Memory B cell (primary cell): ENCODE measurements at regions not wholly inside any gene's neighbourhood (a gene's known extent, or its start where the extent isn't known, plus 50 kb on each side); places are given as distances from the start of the nearest gene placed in this dataset.
"Not testable (repeated sequence)": the region's sequence is repeated elsewhere in the genome, so short reads cannot be mapped to it uniquely, and the experiment has no call there.

Experiments used
- ATAC-seq: fragments of 150-1000 bp; cut with Tn5 transposase; 2 replicates; pipeline ENCODE4 v1.10.0; 2021; ENCODE audit warnings: low read depth, mild to moderate bottlenecking, moderate library complexity
- DNase-seq, 2 donors: peaks; one replicate each; pipeline ENCODE4 v3.0.0; 2022; ENCODE audit warnings: low spot score in 2 of 2
- H3K27ac Mint-ChIP-seq: one replicate; pipeline ENCODE4 v1.8.0; 2022; ENCODE audit warnings: mild to moderate bottlenecking, moderate library complexity, mixed read lengths
- H3K27me3 Mint-ChIP-seq: one replicate; pipeline ENCODE4 v1.8.0; 2022; ENCODE audit warnings: mixed read lengths
- H3K36me3 Mint-ChIP-seq: one replicate; pipeline ENCODE4 v1.8.0; 2022; ENCODE audit warnings: mild to moderate bottlenecking, mixed read lengths
- H3K4me1 Mint-ChIP-seq: one replicate; pipeline ENCODE4 v1.8.0; 2022; ENCODE audit warnings: mixed read lengths
- H3K4me3 Mint-ChIP-seq: one replicate; pipeline ENCODE4 v1.8.0; 2022; ENCODE audit warnings: mild to moderate bottlenecking, moderate library complexity, mixed read lengths
- H3K9me3 Mint-ChIP-seq: one replicate; pipeline ENCODE4 v1.8.0; 2022; ENCODE audit warnings: mixed read lengths

GRCh38 chr16:85227084-85227945 lies 115.0 kb upstream of the CIBAR2 start:
- DNase-seq = no peak
- no peaks in the 10 kb centered on the region for H3K36me3 Mint-ChIP-seq
- peak overlapping the region; percentile 7 for H3K4me3 Mint-ChIP-seq
- ATAC-seq = no peak
- H3K9me3 Mint-ChIP-seq = peaks cover 6% of the 10 kb centered on the region
- H3K27me3 Mint-ChIP-seq = peaks cover 19% of the 10 kb centered on the region
- no peak overlapping the region for H3K27ac Mint-ChIP-seq
- peaks cover 17% of the 10 kb centered on the region for H3K4me1 Mint-ChIP-seq

- H3K4me1 Mint-ChIP-seq = peaks cover 17% of the 10 kb centered on the region
- no peaks in the 10 kb centered on the region for H3K36me3 Mint-ChIP-seq
- DNase-seq (no peak), ATAC-seq (no peak)
- H3K9me3 Mint-ChIP-seq = peaks cover 6% of the 10 kb centered on the region
- peaks cover 21% of the 10 kb centered on the region for H3K27me3 Mint-ChIP-seq
- H3K27ac Mint-ChIP-seq = no peak overlapping the region
- H3K4me3 Mint-ChIP-seq = no peak overlapping the region
These were observed 115.9 kb upstream of the CIBAR2 start for GRCh38 chr16:85227946-85228862.

GRCh38 chr16:85228970-85229430 lies 116.7 kb upstream of the CIBAR2 start:
- no peak for ATAC-seq
- no peak overlapping the region for H3K27ac Mint-ChIP-seq
- H3K4me1 Mint-ChIP-seq = peaks cover 17% of the 10 kb centered on the region
- H3K36me3 Mint-ChIP-seq = no peaks in the 10 kb centered on the region
- no peak overlapping the region for H3K4me3 Mint-ChIP-seq
- H3K27me3 Mint-ChIP-seq = peaks cover 25% of the 10 kb centered on the region
- no peak for DNase-seq
- peaks cover 6% of the 10 kb centered on the region for H3K9me3 Mint-ChIP-seq

GRCh38 chr16:85229869-85230462 lies 117.7 kb upstream of the CIBAR2 start:
- H3K9me3 Mint-ChIP-seq = peaks cover 6% of the 10 kb centered on the region
- ATAC-seq (no peak), DNase-seq (no peak)
- H3K27ac Mint-ChIP-seq = no peak overlapping the region
- H3K27me3 Mint-ChIP-seq = peaks cover 30% of the 10 kb centered on the region
- no peak overlapping the region for H3K4me3 Mint-ChIP-seq
- peaks cover 17% of the 10 kb centered on the region for H3K4me1 Mint-ChIP-seq
- H3K36me3 Mint-ChIP-seq = no peaks in the 10 kb centered on the region

GRCh38 chr16:85230764-85231383 lies 118.6 kb upstream of the CIBAR2 start:
- not testable (repeated sequence) for H3K27ac Mint-ChIP-seq, DNase-seq, H3K36me3 Mint-ChIP-seq, ATAC-seq, H3K4me3 Mint-ChIP-seq, H3K9me3 Mint-ChIP-seq
- peaks cover 21% of the 10 kb centered on the region for H3K4me1 Mint-ChIP-seq
- H3K27me3 Mint-ChIP-seq = peaks cover 34% of the 10 kb centered on the region

GRCh38 chr16:85231959-85232358 lies 119.7 kb upstream of the CIBAR2 start:
- no peak for ATAC-seq
- Mint-ChIP-seq H3K27ac (no peak overlapping the region), H3K27me3 (peaks cover 36% of the 10 kb centered on the region), H3K4me3 (no peak overlapping the region), H3K36me3 (no peaks in the 10 kb centered on the region), H3K9me3 (peaks cover 6% of the 10 kb centered on the region), H3K4me1 (peaks cover 20% of the 10 kb centered on the region)
- DNase-seq = no peak

GRCh38 chr16:85232369-85233142 lies 120.3 kb upstream of the CIBAR2 start:
- Mint-ChIP-seq H3K27ac (no peak overlapping the region), H3K4me3 (no peak overlapping the region), H3K27me3 (peaks cover 35% of the 10 kb centered on the region), H3K9me3 (peaks cover 6% of the 10 kb centered on the region), H3K4me1 (peaks cover 14% of the 10 kb centered on the region), H3K36me3 (no peaks in the 10 kb centered on the region)
- ATAC-seq (no peak), DNase-seq (no peak)

- H3K4me1 Mint-ChIP-seq = peaks cover 12% of the 10 kb centered on the region
- ATAC-seq (no peak), DNase-seq (no peak)
- peaks cover 36% of the 10 kb centered on the region for H3K27me3 Mint-ChIP-seq
- no peak overlapping the region for H3K27ac Mint-ChIP-seq
- peaks cover 6% of the 10 kb centered on the region for H3K9me3 Mint-ChIP-seq
- no peak overlapping the region for H3K4me3 Mint-ChIP-seq
- H3K36me3 Mint-ChIP-seq = no peaks in the 10 kb centered on the region
These were observed 121.2 kb upstream of the CIBAR2 start for GRCh38 chr16:85233516-85233915.

- no peak for DNase-seq
- H3K4me1 Mint-ChIP-seq = peaks cover 12% of the 10 kb centered on the region
- H3K27ac Mint-ChIP-seq = no peak overlapping the region
- no peak for ATAC-seq
- H3K36me3 Mint-ChIP-seq = no peaks in the 10 kb centered on the region
- H3K9me3 Mint-ChIP-seq = peaks cover 6% of the 10 kb centered on the region
- no peak overlapping the region for H3K4me3 Mint-ChIP-seq
- H3K27me3 Mint-ChIP-seq = peaks cover 38% of the 10 kb centered on the region
These were observed 122.3 kb upstream of the CIBAR2 start for GRCh38 chr16:85234310-85235204.

GRCh38 chr16:85235991-85236817 lies 123.9 kb upstream of the CIBAR2 start:
- H3K36me3 Mint-ChIP-seq = no peaks in the 10 kb centered on the region
- H3K4me1 Mint-ChIP-seq = peaks cover 6% of the 10 kb centered on the region
- ATAC-seq (no peak), DNase-seq (no peak)
- no peak overlapping the region for H3K4me3 Mint-ChIP-seq
- no peaks in the 10 kb centered on the region for H3K9me3 Mint-ChIP-seq
- H3K27me3 Mint-ChIP-seq = peaks cover 33% of the 10 kb centered on the region
- no peak overlapping the region for H3K27ac Mint-ChIP-seq

- no peak for DNase-seq
- Mint-ChIP-seq H3K27me3 (peaks cover 31% of the 10 kb centered on the region), H3K36me3 (no peaks in the 10 kb centered on the region)
These were observed 124.5 kb upstream of the CIBAR2 start for GRCh38 chr16:85236818-85237150.

GRCh38 chr16:85237817-85238216 lies 125.5 kb upstream of the CIBAR2 start:
- no peaks in the 10 kb centered on the region for H3K9me3 Mint-ChIP-seq
- peaks cover 34% of the 10 kb centered on the region for H3K27me3 Mint-ChIP-seq
- H3K27ac Mint-ChIP-seq = no peak overlapping the region
- H3K4me3 Mint-ChIP-seq = no peak overlapping the region
- H3K36me3 Mint-ChIP-seq = no peaks in the 10 kb centered on the region
- peaks cover 4% of the 10 kb centered on the region for H3K4me1 Mint-ChIP-seq
- DNase-seq = no peak
- no peak for ATAC-seq

More at GRCh38 chr16:85236818-85237150, 124.5 kb upstream of the CIBAR2 start:
- Mint-ChIP-seq H3K9me3 (no peaks in the 10 kb centered on the region), H3K4me3 (no peak overlapping the region), H3K27ac (no peak overlapping the region), H3K4me1 (peaks cover 4% of the 10 kb centered on the region)
- no peak for ATAC-seq
